HFF-Myc (cell line): ENCODE measurements at regions not wholly inside any gene's neighbourhood (a gene's known extent, or its start where the extent isn't known, plus 50 kb on each side); places are given as distances from the start of the nearest gene placed in this dataset.

Experiments
- DNase-seq: peaks from one replicate; pipeline ENCODE4 v3.0.0-alpha.2; 2011; ENCODE audit warnings: low read depth; ENCODE audit errors: extremely low read depth
- H3K4me3 ChIP-seq: replicated peaks from 2 replicates; pipeline ENCODE4 v1.5.1; 2011; ENCODE audit warnings: low read depth, mild to moderate bottlenecking, control low read depth, low read length
- CTCF ChIP-seq: IDR thresholded peaks from 2 replicates; pipeline ENCODE4 v1.5.1; 2012; ENCODE audit warnings: mild to moderate bottlenecking, low read depth, low read length, control low read depth; ENCODE audit errors: missing control alignments

- no peak for DNase-seq
- no peak for TF ChIP-seq CTCF
- H3K4me3 ChIP-seq: no peak overlapping the region
Measured at GRCh38 chr22:27477171-27477570, 324.4 kb downstream of the MN1 start.

GRCh38 chr22:27480487-27480886 is 321.1 kb downstream of the MN1 start:
- DNase-seq: no peak
- H3K4me3 ChIP-seq: no peak overlapping the region
- no peak for TF ChIP-seq CTCF

GRCh38 chr22:27482402-27482801 is 319.2 kb downstream of the MN1 start:
- no peak for DNase-seq
- H3K4me3 ChIP-seq: no peak overlapping the region
- no peak for TF ChIP-seq CTCF

DNA sequence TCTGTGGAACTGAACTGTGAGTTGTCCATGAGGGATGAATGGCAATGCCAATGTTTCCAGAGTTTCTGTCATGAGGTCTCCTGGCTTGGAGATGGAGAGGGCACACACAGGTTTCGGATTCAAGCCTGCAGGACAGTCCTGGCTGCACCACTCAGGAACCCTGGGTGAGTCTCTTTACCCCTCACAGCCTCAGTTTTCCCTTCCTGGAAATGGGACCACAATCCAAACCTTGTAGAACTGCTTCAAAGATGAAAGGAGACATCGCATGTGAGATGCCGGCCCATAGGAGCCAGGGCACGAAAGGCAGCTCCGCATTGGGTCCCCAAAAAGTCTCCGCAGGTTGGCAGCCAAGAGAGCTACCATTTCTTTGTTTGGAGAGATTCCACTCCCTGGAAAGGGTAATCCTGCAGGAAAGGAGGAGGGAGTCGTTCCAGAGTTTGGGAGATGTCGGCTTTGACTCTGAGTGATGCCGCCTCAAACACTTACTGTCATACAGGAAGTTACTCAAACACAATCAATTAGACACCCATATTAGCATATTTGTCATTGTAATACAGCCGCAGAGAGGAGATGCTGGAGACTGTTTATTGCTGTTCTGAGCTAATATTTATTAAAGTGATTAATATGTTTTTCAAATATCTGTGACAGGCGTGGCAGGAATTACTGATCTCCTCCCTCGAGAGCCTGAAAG is 318.3 kb downstream of the MN1 start:
- TF ChIP-seq CTCF: no peak
- DNase-seq: no peak
- no peak overlapping the region for H3K4me3 ChIP-seq

GRCh38 chr22:27485842-27486241 is 315.7 kb downstream of the MN1 start:
- DNase-seq: no peak
- H3K4me3 ChIP-seq: no peak overlapping the region
- no peak for TF ChIP-seq CTCF

- no peak for DNase-seq
Measured at GRCh38 chr22:27487600-27488452, 313.7 kb downstream of the MN1 start.

More at GRCh38 chr22:27487600-27488452, 313.7 kb downstream of the MN1 start:
- TF ChIP-seq CTCF: no peak
- no peak overlapping the region for H3K4me3 ChIP-seq
